Amniotic epithelial cell (primary cell): ENCODE measurements at regions not wholly inside any gene's neighbourhood (a gene's known extent, or its start where the extent isn't known, plus 50 kb on each side); places are given as distances from the start of the nearest gene placed in this dataset.

Experiments used
- DNase-seq: peaks from one replicate; pipeline ENCODE4 v3.0.0-alpha.2; 2010; ENCODE audit warnings: low read depth

DNA sequence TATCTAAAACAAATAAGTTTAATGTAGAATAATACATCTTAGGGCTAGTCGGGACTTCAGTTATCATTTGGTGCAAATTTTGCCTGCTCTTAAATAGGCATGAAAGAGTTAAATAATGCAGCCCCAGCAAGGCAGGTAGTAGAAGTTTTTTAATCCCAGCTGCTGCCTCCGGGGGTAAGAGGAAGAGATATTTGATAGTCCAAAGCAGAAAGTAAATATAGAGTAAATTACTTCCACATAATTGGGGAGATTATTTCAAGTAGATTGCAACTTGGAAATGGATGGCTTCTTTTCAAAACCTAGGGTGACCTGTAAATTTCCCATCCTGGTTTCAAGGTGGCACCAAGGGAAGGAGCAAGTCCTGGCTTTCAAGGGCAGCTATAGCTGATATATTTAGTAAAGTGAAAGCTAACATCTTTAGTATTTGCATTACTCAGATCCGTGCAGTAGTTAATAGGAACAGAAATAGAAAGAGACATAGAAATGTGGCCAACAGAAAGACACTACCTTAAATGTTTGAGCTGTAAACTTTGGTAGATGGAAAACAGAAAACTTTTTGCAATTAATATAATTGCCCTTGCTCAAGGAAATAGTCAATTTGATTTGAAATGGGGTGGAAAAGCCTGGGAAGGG lies 109.1 kb downstream of the LMO4 start:
- no peak for DNase-seq

DNA sequence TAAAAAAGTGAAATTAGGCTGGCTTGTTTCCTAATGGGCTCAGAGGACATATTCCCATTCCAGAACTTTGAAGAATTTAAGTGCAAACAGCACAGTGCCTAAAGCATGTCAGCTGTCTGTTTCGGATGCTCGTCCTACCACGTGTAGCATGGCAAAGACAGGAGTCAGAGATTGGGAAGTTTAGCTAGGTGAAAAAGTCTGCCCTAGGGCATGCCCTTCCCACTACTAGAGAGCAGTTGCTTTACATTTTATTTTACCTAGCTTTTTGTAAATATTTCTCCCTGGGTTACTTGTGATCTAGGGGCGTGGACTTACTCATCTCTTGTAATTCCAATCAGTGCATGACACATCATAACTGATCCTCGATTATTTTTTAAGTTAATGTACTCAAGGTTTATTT lies 111.1 kb downstream of the LMO4 start:
- DNase-seq, result no peak

DNA sequence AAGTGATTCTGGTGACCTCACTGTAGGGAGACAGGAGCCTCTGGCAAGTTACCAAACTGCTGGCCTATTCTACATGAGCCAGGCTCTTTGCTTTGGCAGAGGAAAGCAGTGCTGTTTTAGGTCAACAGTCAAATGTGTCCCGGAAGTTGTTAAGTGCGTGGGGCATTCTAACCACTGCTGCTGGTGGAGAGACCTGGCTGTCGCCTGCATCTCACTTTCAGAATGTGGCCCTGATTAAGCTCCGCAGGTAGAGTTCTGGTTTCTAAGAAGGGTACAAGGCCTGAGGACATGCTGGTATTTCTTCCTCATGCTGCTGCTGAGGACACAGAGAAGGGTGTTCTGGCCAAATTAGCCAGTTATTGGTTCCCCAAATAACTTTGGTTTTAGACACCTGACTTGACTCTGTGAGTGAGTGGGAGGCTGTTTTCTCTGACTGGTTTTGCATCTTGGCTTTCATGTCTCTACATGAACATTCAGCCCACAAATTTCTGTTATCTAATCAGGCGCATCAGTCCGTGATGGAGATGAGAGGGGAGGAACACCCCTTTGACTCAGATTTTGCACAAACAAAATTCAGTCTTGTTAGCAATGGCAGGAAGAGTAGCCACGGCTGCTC lies 120.8 kb downstream of the LMO4 start:
- no peak for DNase-seq

DNA sequence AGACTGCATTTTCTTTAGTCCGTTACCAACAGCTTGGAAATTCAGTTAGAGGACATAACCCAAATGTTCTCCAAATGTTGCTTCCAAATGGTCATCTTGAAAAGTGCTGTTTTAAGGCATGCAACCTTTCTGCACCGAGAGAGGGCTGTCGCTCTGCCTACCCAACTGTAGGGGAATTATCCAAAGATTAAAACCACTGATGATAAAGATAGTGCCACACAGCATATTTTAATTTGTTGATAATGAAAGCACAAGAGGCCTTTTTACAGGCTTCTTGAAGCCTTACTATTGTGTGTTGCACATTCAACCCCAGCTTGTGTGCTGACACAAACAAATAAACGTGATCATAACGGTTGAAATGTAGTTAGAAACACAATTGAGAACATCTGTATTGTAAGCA lies 121.5 kb downstream of the LMO4 start:
- DNase-seq, result no peak

DNA sequence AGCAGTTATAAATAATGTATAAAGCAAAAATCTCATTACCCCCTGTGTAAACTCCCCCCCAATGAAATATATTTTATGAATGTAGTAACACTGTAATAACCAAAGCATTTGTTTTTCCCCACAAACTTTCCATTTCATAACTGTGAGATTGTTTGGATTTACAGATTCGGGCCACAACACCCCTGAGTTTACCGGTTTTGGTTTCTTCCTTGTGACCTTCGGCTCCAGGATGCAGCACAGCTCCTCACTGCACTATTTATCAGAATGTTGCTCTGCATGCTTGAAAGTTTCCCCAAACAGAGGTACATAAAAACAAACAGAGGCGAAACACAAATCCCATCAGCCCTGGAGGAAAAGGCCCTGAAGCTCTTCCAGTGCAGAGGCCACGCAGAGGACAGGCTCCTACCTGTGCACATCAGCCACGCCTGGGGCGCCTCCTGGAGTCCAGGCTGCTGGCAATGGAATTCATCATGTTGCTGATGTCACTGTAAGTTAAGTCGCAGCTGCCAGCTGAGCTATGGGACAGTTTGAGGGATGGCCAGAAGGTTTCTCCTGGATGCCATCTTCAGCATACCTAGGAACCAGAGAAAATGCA lies 122.0 kb downstream of the LMO4 start:
- DNase-seq, result no peak

DNA sequence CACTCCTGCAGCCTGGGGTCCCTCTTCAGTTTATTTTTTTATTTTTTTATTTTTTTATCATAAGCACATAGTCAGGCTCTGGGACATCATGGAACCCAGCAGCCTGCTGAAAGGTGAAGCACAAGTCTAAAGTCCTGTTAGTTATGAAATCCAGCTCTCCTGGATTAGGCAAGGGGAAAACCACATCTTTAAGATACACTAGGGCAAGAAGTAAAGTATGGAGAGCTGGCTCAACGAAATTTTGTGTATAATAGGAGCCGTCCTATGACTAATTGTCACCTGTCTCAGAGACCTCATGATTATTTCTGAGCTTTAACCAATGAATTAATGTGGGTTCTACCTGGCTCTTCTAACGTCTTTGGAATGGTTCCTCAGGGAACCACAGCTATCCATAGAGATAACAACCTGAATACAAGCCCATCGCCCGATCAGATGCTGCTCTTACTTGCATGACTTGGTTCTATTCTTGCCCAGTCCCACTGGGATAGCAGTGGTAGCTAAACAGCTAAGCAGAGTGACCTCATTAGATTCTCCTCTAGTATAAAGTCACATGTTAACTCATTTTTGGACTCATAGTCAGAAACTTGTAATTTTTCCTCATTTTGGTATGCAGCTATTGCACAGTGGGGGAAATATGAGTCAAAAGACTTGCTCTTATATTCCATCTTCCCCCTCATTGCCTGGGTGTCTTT lies 122.7 kb downstream of the LMO4 start:
- no peak for DNase-seq

DNA sequence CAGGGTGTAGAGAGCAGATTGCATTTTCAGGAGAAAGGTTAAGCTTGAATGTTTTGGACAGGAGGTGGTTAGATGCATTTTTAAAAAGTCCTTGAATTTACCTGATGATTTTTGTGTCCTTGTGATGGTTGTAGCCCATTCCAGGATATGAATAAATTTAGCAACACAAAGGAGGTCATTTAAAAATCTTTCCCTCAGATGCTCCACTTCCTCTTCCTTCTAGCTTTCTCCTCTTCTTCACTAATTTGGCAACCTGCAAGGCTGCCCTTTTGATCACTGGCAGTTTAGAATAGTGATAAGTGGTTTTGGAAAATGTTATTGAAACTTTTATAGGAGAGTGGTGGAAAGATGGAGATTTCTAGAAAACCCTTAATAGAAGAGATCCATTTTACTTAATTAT lies 124.0 kb downstream of the LMO4 start:
- no peak for DNase-seq

DNA sequence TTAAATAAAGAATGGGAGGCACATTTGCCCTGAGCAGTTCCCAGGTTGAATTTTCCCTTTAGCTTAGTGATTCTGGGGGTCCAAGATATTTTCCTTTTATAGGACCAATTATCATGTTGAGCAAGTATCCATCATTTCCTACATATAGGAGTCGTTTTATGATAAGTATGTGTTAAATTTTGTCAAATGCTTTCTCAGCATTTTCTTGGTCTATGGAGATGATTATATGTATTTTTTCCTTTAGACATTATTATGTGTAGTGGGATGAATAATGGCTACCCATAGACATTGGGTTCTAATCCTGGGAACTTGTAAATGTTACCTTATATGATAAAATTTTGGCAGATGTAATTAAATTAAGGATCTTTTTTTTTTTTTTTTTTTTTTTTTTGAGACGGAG lies 128.7 kb downstream of the LMO4 start:
- no peak for DNase-seq

DNA sequence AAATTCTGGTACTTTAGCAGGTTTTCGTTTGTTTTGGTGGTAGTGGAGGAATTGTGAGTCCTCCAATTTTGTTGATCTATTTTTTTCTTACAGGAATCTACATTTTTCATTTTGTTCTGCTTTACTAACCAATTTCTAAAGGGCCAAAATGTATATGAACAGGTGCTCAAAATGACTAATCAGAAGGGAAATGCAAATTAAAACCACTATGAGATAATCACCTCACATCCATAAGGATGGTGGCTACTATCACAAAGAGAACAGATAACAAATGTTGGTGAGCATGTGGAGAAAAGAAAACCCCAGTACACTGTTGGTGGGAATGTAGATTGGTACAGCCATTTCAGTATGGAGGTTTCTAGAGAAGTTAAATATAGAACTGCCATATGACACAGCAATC lies 134.2 kb downstream of the LMO4 start:
- DNase-seq, result no peak

DNA sequence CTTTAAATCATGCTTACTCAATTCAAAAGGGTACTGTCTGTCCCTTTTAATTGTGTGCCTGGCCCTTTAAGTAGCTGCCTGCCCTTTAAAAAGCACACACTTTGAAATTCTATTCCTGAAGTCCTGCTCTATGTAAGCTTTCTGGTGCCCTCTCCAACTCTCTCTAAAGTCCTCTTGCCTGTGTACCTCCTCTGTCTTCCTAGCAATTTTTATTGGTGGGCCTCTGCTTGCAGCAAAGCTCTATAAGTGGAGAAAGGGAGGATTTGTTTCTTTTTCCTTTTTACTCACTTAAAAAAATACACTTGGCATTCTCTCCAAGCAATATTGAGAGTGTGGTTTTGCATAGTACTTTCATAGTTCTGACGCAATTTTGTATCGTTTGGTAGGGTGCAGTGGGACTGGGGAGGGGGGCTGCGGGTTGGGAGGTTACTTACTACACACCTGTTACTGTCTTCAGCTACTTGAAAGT lies 135.4 kb downstream of the LMO4 start:
- no peak for DNase-seq

DNA sequence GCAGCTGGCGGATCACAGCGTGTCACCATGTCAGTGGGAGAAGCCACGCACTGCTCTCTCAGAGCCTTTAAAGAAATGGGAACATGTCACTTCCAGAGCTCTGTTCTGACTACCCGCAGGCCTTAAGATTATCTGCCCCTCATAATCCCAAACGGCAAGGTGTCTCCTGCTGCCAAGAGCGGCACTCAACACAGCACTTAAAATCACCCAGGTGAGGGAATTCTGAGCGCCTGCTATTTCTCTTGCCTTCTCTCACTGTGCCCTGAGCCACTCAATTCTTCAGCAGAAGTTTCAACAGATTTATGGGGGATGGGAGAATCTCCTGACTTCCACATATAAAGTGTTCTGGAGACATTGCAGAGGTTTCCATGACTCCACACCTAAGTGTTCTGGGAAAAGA lies 137.9 kb downstream of the LMO4 start:
- DNase-seq, result no peak

DNA sequence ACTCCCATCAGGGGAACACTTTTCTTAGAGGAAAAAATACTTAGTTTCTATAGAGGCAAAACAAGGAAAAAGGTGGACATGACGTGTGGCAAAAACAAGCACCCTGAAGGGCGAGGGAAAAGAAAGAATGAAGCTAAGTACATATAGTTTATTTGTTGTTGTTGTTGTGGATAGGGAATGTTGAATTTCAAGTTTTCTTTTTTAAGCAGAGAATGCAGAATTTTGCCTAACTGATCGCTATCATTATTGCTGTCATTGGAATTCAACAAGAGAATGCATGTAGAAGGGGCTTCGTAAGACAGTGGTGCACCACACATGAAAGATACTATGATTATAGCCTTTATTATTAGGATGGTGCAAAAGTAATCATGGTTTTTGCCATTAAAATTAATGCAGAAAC lies 144.0 kb downstream of the LMO4 start:
- DNase-seq, result no peak

DNA sequence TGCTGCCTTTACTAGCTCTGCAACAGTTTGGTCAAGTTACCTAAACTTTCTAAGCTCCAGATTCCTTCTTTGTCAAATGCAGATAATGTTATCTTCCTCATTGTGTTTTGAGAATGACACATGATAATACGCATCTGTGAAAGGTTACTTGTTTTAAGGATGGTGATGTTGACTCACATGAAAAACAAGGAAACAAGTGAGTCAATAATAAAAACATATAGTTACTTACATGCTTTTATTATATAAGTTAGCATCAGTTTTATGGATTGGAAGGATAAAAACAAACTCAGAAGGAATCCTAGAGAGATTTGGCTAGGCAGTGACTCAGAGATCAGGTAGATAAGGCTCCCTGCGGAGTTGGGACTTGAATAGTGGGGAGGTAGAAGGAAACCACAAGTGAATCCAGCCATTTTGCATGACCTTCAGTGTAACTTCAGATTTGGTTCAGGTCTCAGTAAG lies 144.6 kb downstream of the LMO4 start:
- DNase-seq, result no peak

DNA sequence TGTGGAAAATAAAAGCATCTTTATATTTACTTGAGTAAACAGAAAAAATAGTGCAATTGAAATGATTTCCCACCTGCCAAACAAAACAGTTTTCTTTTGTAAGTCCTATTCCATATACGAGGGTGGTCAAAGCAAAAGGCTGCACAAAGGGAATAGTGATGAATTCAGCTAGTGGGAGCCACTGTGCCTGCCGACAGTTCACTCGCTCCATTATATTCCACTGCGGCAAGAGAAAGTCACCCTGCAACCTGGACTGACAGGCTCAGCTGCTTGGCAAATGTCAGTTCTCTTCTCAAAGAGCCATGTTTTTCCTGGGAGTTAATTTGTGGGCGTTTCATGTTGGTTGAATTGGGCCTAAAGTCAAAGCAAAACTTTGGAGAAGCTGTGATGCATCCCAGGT lies 145.4 kb downstream of the LMO4 start:
- DNase-seq, result no peak

DNA sequence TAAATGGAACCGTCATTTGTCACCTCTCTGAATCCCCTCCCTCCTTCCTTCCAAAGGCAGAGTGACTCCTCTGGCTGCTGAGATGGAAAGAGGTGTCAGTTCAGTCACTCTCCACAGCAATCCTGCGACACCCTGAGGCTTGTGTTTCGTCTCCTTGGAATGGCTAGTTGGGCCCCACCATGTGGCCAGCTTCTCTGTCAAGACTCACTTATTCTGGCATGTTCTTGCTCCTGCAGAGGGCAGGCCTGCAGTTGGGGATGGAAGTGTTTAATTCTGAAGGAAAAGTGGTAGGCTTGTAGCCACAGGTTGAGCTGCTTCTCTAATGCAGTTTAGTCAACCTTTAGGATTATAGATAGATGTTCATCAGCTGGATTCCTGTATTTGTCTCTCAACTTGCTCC lies 149.6 kb downstream of the LMO4 start:
- DNase-seq, result peak; percentile 4

DNA sequence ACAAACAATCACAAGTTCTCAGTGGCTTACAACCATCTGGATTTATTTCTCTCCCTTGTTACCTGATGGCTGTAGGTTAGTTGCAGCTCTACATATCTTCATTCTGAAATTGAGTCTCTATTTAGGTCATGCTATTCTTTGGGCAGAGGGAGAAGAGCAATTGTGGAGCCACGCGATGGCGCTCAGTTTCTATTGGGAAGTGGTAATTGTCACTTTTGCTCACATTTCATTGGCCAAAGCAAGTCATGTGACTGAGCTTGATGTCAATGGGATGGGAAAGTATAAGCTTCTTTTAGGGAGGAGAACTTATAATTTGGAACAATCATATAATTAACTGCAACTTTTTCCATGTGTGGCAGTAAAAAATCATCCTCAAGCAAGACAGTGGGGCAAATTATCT lies 166.5 kb downstream of the LMO4 start:
- no peak for DNase-seq

DNA sequence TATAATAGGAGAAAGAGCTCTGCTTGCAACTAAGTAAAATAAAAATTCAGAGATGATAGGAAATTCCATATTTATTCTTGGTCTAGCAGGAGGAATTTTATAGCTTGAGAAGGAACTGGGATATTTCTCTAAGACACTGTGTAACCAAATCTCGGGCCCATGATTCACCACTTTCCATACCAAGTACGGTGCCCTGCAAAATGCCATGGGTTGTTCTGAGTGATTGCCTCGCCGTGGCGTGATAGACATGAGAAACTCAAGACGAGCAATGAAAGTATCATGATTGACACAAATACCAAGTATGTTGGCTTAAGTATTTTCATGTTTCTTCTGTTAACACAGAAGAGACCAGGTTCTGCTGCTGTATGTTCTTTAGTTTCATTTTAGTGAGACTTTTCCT lies 167.2 kb downstream of the LMO4 start:
- DNase-seq, result no peak

DNA sequence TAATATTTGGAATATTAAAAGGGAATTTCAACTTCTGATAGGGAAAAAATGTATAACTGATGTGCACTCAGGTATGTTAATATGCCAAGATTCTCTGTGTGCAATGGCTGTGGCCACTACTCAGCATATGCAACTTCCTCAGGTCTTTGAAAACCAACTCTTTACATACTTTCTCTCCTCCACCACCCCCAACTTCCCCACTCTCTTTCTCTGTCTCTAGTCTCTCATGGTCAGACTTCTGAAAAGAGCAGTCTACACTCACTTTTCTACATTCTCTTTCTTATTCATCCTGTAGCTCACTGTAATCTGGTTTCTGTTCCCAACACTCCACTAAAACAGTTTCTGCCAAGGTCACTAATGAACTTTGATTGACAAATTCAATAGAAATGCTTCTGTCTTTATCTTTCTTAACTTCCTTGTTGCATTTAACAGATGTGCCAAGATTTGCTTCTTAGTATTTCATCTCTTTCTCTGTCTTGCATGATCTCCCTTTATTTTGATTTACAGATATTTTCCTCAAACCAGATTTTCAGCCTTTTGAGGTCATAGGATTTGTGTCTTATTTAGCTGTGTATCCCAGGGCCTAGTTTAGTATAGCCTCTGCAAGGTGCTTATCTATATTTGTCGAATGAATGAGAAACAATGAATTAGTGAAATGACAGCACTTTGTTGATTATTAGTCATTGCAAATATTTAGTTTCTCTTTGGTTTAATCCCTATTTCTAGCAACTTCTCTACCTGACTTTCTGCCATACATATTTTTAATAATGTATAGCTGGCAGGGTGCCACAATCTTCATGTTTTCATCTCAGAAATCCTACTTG lies 168.9 kb downstream of the LMO4 start:
- no peak for DNase-seq

DNA sequence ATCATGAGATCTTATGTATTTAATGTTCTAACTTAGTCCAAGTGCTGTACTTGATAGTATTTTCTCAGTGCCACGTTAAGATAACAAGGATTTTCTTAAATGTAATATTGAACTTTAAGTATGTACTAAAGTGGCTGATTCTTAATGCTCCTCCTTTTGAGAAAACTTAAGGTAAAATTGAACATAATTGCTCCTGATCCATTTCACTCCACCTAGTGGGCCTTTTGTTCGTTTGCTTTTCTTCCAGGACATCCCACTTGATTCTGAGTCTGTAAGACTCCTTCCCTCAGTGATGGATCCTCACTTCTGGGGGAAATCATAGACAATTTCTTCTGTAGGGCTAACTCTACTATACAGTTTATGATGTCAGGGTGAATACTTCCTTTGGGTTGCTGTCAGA lies 173.1 kb downstream of the LMO4 start:
- DNase-seq, result no peak

DNA sequence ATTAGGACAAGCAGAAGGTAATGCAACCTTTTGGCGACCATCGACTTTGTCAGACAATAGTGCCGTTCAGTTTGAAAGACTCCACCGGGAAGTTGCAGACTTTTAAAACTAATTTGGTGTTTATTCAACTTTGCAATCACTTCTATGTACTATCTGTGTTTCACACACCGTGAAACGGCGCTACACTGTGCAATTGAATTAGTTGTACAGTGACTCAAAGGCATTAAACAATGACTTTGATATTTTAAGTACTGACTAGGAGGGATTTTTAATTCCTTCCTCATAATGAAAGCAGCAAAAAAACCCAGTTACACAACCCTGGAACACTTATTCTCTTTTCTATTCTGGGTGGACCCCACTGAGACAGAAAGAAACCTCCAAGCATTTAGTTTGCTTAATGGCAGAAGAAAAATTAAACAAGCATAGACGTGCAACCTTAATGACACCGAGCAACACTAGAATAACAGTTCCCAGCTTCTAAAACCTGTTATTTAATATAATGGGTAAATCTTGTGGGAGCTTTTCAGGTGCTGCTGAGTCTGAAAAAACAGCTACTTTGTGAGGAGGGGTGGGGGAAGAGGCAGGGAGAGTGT lies 176.8 kb downstream of the LMO4 start:
- DNase-seq, result no peak

DNA sequence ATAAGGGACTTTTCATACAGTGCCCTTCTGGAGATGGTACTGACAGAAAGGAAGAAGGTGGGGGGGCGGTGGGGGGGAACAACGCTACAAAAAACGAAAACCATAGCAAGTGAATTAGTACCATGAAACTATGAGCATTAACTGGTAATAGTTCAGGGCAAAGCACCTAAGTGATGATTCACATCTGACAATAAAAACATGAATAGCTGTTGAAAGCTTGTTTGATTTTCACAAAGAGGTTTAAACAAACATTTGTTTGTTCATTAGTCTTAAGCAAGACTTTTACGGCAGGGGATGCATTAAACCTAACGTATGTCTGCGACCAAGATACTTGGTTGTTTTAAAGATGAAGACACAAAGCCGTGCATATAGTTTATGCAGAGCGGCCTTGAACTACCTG lies 177.5 kb downstream of the LMO4 start:
- DNase-seq, result no peak

DNA sequence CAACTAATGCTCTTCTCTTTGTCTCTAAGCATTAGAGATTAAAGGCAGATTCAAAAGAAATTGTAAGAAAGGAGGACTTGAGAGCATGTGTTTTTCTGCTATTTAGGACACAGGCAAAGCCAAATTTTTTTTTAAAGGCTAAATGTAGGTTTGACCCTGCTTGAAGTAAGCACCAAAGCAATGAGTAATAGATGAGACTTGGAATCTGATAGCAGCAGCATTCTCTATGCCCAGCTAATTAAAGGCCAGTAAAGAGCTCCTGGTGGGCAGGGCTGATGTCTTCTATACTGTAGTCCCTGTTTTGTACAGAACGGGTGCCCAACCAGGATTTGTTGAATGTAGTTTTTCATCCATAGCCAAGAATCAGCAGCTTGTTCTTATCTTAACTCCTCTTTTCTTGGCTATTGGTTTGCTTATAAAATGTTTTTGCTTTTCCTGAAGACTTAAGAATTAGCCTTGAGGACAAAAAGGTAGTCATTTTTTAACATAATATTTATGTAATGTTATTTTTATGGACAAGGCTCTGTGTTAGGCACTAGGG lies 179.6 kb downstream of the LMO4 start:
- DNase-seq, result no peak
